ENCODE measurements at regions not wholly inside any gene's neighbourhood (a gene's known extent, or its start where the extent isn't known, plus 50 kb on each side); places are given as distances from the start of the nearest gene placed in this dataset.

DNA sequence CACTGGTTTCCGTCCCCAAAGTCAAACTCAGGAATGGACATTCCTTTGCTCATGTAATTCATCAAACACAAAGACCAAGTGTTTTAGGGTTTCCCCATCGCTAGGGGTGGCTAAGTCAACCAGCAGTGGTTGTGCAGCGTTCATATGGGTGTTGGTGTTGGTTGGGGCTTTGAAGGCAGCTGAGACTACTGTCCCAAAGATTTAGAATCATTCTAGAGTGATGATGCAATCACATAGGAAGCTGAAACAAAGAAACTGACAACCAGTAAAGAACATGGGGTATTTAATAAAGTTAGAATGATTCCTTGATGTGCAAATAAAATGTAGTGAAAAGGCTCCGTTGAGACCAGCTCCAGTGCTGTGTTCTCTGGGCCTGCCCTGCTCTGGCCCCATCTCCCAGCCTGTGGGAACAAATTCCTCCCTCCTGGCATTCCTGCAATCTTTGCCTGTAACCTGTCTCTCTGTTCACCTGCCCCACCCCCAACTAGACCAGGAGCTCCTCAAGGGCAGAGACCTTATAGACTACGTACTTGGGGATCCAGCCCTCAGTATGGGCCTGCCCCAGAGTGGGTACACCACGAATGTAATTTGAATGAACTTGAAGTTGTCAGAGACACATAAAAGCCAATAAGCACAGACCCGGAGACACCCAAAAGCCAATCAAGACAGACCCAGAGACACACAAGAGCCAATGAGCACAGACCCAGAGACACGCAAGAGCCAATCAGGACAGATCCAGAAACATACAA is 191.7 kb upstream of the TWIST2 start:
- no peak for DNase-seq

DNA sequence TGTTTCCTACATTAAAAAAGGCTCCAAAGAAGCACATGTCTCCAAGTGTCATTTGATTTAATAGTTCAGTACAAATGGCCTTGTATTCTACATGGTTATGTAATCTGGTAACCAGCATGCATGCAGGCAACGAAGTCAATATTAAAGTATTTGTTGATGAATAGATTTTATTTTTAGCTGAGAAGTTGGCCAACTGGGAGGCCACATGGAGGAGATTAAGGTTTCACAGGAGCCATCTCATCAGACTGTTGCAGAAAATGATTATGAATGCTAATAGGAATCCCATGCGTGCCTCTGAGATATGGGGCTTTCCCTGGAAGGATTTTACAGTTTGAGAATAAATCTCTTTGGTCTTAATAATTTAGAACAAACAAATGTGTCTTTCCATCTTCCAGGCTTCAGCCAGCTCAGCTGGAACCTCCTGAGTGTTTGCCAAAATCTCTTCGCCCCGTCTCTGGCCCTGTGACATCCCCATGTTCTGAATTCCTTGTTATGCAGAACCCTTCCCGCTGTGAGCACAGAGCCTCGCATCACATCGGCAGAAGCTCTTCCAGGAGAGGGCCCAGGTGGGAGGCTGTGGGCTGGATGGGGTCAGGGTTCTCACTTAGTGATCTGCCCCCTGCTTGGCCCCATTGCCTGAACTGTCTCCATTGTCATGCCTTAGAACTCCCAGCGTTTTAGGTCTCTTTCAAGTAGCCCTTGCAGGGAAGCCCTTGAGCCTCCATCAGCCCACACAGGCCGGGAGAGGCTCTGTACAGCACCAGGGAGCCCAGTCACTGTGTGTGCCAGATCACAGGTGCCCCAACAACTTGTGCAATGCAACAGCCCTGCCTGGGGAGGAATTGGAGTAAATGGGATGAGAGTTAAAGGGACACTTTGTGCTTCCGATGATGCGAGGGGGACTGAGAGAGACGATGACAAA is 190.5 kb upstream of the TWIST2 start:
- DNase-seq = no peak

- DNase-seq = no peak
Observed at GRCh38 chr2:238658054-238658407, 189.9 kb upstream of the TWIST2 start.

GRCh38 chr2:238658820-238659219 is 189.1 kb upstream of the TWIST2 start:
- DNase-seq = no peak

GRCh38 chr2:238659231-238659630 is 188.7 kb upstream of the TWIST2 start:
- no peak for DNase-seq

DNA sequence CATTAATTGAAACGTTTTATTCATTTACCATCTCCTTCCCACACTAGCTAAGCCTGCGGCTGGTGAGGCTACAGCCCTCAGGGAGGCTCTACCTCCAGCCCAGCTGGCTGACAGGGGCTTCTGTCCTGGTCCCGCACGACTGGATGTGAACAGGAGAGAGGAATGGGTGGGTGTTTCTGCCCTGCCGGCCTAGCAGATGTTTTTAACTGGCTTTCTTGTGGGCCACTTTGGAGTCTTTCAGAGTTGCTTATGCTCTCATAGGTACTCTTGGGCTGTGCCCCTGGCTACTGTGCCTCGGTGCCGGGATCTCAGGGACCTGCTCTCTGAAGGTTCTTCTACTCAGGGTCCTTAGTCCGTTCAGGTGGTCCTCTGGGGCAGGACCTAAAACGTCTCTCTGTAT is 184.3 kb upstream of the TWIST2 start:
- DNase-seq = no peak

GRCh38 chr2:238665919-238666318 is 182.0 kb upstream of the TWIST2 start:
- no peak for DNase-seq

DNA sequence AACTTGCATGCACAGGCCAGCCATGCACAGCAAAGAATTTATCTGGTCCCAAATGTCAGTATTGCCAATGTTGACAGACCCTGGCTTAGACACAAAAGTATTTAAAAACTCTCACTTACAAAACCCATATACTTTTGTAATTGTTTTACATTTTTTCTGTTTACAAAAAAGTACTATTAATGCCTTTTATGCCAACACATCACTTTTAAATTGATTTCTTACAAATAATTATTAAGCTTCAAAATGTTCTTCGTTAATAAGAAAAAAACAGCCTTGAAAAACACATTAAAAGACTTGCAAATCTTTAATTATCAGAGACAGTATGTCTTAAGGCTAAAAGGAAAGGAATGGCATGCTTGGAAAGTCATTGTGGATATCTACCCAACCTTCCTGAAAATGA is 181.3 kb upstream of the TWIST2 start:
- DNase-seq = no peak

DNA sequence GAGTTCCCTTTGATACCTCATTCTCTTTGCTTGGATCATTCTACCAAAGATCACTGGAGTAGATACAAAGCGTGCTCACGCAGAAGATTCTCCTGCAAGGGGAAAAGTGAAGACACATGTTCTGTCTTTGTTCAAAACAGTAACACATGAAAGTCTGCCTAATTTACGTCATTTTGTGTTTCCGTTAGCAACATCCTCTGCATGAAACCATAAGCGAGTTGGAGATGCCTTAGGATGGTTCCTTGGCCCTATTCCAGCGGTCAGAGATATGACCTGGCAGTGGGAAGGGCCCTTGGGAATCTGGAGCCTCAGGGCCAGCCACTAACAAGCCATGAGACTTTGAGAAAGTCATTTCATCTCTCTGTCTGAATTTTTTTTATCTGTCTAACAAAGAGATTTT is 180.9 kb upstream of the TWIST2 start:
- no peak for DNase-seq

- DNase-seq = no peak
Observed at GRCh38 chr2:238667639-238668038, 180.2 kb upstream of the TWIST2 start.

DNA sequence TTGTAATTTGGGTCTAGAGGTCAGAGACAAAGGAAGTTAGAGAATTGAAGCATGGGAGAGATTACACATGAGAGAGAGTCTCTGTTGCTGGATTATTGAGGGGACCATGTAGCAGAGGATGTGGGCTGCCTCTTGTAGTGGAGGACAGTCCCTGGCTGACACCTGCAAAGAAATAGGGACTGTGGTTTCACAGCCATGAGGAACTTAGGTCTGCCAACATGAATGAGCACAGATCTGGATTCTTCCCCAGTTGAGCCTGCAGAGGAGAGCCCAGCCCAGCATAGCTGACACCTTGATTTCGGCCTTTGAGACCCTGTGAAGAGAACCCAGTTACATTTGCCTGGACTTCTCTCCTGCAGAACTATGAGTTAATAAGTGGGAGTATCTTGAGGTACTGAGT is 179.5 kb upstream of the TWIST2 start:
- DNase-seq = no peak

DNA sequence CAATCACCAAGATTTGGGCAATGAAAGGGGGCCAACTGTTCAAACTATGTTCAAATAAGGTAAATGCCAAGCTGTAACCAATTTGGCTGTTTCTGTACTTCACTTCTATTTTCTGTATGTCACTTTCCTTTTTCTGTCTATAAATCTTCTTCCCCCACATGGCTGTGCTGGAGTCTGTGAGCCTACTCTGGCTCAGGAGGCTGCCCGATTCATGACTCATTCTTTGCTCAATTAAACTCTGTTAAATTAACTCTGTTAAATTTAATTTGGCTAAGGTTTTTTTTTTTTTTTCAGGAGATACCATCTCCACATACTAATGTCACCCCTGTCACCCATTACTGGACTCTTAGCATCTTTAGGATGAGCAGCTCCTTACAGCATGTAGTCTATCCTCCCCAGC is 178.8 kb upstream of the TWIST2 start:
- DNase-seq = no peak

DNA sequence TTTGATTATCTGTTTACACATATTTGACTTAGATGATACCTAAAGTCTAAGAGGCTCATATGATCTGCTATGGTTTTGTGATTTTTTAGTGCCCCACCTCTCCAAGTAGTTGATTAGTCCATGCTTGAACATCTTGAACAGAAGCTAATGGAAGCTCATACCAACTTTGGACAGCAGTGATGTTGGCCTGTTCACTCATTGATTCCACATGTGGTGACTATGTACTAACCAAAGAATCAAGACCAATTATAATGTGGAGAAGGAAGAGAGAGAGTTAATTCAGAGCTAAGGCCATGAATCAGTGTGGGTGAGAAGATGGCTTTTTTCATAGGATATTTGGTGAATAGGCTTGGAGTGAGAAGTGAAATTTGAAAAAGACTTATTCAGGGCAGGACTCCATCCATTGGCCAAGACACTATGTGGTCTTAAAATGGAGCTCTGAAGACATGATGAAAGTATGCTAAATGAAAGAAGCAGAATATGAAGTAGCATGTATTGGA is 178.3 kb upstream of the TWIST2 start:
- no peak for DNase-seq

- no peak for DNase-seq
Observed at GRCh38 chr2:238670111-238670585, 177.7 kb upstream of the TWIST2 start.

DNA sequence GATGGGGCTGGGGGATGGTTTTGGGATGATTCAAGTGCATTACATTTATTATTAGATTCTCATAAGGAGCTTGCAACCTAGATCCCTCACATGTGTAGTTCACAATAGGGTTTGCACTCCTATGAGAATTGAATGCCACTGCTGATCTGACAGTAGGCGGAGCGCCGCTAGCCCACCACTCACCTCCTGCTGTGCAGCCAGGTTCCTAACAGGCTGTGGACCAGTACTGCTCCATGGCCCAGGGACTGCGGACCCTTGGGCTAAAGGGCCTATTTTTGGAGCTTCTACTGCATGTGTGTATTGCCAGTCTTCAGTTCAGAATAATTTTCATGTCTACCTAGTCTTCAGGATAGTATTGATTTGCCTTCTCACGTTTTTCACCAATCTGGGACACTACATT is 165.3 kb upstream of the TWIST2 start:
- DNase-seq = no peak

DNA sequence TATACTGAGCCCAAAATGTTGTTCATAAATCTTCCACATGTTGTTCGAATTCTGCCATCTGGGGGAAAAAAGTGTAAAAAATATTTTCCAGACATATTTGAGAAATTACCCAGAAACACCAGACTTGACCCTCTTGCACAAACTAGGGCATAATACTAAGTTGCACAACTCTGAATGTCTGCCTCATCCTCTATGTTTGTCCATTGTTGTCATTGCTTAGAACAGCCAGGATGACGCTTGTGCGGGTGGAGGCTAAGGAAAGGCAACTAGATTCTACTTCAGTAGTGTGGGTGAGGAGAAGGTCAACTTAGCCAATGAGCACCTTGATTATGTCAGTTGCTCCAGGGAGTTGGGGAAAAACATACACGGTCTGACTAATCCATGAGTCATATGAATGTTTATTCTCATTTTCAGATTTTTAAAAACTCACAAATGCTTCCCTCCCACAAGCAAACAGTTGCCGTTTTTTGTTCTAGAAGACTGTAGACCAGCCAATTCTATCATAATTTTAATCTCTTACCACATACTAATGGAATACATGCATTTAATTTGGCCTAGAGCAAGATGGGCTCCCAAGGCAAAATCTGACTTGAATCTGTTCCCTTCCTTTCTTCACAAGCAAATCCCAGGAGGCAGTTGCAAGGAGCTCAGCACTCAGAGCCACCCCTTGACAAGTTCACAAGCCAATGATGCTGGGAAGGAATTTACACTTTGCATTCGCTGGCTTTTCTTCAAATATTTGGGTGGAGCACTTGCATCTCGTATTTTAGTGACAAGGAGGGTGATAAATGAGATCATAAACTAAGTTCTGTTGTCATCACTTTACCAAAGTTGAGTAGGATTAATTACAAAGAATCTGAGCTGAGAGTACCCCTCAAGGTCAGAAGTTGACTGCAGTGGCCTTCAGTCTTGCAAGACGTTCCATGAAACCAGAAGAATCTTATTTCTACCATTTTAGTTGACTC is 163.2 kb upstream of the TWIST2 start:
- no peak for DNase-seq

DNA sequence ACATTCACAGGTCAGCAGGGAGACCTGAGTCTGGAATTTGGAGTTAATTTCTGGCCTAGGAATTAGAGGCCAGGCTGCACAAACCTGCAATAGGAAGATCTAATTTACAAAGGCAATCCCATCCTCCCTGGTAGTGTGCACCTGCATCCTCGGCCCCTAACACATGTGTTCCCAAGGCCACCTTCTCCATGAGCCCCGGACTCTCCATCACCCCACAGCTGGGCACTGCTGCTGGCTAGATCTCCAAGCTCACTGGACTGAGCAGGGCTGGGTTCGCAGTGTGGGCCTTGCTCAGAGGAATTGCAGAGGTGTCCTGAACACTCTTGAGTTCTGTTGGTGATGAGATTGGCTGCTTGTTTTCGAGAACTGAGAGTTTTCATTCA is 162.6 kb upstream of the TWIST2 start:
- DNase-seq = no peak

GRCh38 chr2:238685713-238686112 is 162.2 kb upstream of the TWIST2 start:
- no peak for DNase-seq

- no peak for DNase-seq
Observed at GRCh38 chr2:238686223-238686622, 161.7 kb upstream of the TWIST2 start.

GRCh38 chr2:238688193-238689153 is 159.4 kb upstream of the TWIST2 start:
- DNase-seq = no peak

DNA sequence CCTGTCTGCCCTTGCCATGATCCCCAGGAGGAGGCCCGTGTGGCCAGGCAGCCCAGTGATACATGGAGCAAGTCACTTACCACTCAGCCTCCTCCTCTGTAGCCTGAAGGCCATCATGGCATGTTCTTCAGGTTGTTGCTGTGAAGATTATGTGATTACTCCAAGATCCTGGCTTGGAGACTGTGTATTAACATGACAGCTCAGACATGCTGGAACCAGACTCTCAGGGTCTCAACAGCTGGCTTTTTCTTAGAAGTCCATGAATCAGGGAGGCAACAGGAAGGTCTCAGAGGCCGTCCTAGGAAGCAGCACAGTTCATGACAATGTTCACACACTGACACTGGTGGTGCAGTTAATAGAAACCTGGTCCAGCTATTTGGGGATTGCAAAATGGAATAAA is 158.6 kb upstream of the TWIST2 start:
- no peak for DNase-seq
